Epidermal melanocyte (primary cell): ENCODE measurements at regions not wholly inside any gene's neighbourhood (a gene's known extent, or its start where the extent isn't known, plus 50 kb on each side); places are given as distances from the start of the nearest gene placed in this dataset.
"Not testable (repeated sequence)": the region's sequence is repeated elsewhere in the genome, so short reads cannot be mapped to it uniquely, and the experiment has no call there.

ENCODE experiments used
- DNase-seq: peaks from one replicate; pipeline ENCODE4 v3.0.0; 2011; ENCODE audit warnings: low spot score; ENCODE audit not compliant: insufficient read length

- DNase-seq, result no peak
Observed at GRCh38 chr7:86207740-86208139, 436.0 kb upstream of the GRM3 start.

DNA sequence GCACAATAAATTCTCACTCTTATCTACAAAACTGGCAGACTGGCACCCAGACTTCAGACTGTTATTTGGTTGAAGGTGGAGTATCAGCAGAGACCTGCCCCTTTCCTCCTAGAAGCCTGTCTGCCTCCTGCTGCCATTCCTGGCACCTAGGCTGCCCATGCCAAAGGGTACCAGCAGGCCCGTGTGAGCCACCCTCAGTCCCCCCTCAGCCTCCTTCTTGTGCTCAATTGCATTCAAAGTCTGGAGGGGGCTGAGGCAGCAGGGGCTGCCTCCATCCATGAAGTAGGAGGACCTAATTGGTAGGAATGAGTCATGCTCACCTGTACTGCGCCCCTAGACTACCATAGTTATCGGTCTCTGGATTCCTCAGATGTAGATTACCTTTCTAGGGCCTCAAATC is 440.9 kb upstream of the GRM3 start:
- DNase-seq, result no peak

DNA sequence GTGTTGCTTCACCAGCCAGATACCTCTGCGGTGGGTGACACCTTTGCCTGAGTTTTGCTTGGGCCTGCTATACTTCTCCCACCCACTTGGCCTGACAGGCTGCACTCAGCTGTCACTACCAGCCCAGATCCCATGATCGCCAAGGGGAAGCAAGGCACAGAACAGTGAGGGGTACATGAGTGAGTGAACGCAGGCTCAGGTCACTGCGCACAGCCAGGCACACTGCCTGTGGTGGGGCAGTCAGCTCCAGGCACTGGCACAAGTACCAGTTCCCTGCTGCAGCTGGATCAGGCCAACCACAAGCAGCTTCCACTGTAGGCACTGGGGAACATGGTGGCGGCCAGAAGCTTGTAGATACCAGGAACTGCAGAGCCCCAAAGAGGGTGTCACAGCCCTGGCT is 441.9 kb upstream of the GRM3 start:
- no peak for DNase-seq

DNA sequence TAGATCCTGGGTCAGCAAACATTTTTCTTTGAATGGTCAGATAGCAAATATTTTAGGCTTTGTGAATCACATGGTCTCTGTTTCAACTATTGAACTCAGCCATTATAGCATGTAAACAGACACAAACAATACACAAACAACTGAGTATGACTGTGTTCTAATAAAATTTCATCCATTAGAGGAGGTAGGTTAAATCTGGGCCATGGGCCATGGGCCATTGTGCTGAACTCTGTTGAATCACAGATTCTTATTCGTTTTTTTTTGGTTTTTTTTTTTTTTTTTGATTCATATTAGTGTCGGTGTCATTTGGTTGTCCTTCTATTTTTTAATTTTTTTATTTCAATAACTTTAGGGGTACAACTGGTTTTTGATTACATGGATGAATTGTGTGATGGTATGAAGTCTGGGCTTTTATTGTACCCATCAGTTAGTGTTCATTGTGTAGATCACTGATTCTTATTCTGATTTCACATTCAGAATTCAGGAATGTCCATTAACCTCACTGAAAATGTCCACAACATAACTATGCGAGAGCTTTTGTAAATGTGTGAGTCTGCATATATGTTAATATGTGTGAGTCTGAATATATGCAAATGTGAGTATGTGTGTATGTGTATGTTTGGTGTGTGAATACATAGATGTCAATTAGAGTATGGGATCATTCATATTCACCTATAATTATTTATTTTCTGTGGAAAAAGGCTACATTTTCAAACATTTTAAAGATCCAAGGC is 443.7 kb upstream of the GRM3 start:
- no peak for DNase-seq

- DNase-seq, result no peak
Observed at GRCh38 chr7:86190351-86190750, 453.4 kb upstream of the GRM3 start.

- no peak for DNase-seq
Observed at GRCh38 chr7:86181474-86181873, 462.2 kb upstream of the GRM3 start.

- no peak for DNase-seq
Observed at GRCh38 chr7:86164827-86165226, 478.9 kb upstream of the GRM3 start.

- no peak for DNase-seq
Observed at GRCh38 chr7:86158111-86158510, 485.6 kb upstream of the GRM3 start.

DNA sequence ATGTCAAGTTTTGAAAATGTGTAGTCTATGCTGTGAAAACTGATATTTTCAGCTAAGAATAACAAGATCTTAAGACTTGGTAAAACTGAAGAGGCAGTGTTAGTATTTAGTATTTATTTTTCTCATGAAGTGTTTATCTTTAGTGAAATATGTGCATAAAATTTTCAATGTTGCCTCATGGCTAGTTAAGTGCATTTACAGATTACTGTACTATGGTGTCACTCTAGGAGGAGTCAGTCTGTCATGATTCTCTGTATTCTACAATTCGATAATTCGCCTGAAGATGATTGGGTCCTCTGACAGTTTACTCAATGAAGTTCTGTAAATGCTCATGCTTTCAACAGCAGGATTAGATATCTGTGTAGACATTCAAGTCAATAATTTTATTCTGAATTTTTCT is 488.1 kb upstream of the GRM3 start:
- DNase-seq, result no peak

GRCh38 chr7:86152926-86153325 is 490.8 kb upstream of the GRM3 start:
- no peak for DNase-seq

GRCh38 chr7:86149024-86149665 is 494.6 kb upstream of the GRM3 start:
- no peak for DNase-seq

DNA sequence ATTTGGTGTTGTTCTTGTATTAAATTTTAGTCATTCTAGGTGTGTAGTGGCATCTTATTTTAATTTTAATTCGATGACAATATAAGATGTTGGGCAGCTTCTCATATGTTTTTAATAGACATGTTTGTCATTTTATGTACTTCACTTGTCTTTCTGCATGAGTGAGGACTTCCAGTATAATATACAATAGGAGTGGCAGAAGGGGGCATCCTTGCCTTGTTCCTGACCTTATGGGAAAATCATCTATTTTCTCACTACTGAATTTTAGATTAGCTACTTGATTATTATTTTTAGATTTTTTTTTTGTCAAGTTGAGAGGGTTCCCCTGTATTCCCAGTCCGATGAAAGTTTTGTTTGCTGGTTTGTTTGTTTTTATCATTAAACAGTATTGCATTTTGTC is 495.2 kb upstream of the GRM3 start:
- no peak for DNase-seq

- DNase-seq, result no peak
Observed at GRCh38 chr7:86137343-86137742, 506.4 kb upstream of the GRM3 start.

DNA sequence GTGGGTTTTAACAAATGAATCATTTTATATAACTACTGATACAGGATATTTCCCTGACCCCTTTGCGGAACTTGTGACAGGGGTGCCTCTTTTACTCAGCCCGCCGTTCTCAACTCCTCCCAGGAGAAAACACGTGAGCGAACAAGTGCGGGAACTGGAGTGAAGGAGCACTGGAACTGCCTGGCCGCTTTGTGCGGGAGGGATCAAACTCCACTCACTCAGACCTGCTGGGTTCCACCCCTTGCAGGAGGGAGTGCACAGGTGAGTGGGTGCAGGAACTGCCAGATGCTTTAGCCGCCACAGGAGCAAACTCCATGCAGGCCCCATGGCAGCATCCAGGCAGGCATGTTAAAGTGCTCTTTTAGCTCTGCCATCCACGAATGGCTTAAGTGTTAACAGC is 513.4 kb upstream of the GRM3 start:
- no peak for DNase-seq

GRCh38 chr7:86123476-86123875 is 520.2 kb upstream of the GRM3 start:
- no peak for DNase-seq

GRCh38 chr7:86094166-86094669 is 549.5 kb upstream of the GRM3 start:
- no peak for DNase-seq

DNA sequence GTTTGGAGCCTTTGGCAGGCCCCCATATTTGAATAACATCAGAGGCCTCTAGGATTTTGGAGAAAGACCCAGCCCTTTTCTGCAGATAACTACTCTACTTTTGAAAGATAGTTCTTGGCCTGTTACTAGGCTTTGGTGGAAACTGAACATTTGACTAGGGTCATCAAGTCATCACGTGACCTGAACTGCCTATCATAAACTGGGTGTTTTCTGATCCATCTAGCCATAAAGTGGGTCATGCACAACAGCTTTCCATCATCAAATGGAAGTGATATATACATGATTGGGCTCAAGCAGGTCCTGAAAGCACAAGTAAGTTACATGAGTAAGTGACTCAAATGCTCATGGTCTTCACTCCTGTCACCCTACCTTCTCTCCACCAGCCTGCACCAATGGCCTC is 552.3 kb upstream of the GRM3 start:
- no peak for DNase-seq

DNA sequence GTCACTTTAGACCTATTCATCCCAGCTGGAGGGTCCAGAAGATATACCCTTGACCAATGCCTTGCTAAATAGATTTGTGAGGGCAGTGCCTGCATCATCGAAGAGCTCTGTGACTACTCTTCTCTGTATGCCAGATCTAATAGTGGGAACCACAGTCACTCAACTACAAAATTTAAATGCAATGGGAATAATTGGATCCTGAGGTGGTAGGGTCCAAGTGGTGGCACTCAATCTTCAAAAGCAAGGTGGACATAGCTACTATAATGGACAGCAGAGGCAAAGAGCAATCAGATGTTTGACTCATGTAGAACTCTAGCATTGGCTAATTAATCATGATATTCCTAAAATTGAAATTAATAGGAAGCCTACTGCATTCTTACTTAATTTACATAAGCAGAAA is 554.3 kb upstream of the GRM3 start:
- no peak for DNase-seq

DNA sequence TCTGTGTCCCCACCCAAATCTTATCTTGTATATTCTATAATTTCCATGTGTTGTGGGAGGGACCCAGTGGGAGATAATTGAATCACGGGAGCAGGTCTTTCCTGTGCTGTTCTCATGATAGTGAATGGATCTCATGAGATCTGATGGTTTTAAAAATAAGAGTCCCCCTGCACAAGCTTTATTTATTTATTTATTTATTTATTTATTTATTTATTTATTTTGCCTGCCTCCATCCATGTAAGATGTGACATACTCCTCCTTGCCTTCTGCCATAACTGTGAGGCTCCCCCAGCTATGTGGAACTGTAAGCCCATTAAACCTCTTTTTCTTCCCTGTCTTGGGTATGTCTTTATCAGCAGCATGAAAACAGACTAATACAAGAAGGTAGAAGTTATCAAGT is 579.1 kb upstream of the GRM3 start:
- not testable (repeated sequence) for DNase-seq

GRCh38 chr7:86058649-86059048 is 585.1 kb upstream of the GRM3 start:
- DNase-seq, result no peak

- DNase-seq, result no peak
Observed at GRCh38 chr7:86050918-86051317, 592.8 kb upstream of the GRM3 start.

DNA sequence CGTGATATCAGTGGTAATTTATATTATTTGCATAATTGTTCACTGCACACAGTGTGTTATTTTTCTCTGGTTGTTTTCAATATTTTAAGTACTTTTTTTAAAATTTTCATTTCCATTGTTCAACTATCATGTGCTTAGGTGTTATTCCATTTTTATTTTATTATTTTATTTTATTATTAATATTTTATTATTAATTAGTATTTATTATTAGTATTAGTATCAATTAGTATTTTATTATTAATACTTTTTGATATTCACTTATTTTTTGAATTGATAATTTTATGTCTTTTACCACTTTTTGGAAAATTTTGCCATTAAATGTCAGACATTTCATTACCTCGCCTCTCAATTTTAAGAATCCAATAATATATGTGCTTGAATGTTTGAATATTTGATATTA is 593.8 kb upstream of the GRM3 start:
- no peak for DNase-seq

- DNase-seq, result not testable (repeated sequence)
Observed at GRCh38 chr7:86045197-86045596, 598.5 kb upstream of the GRM3 start.
